ENCODE measurements at regions not wholly inside any gene's neighbourhood (a gene's known extent, or its start where the extent isn't known, plus 50 kb on each side); places are given as distances from the start of the nearest gene placed in this dataset.
"Not testable (repeated sequence)": the region's sequence is repeated elsewhere in the genome, so short reads cannot be mapped to it uniquely, and the experiment has no call there.

- no peak for DNase-seq (ENCODE audit: low read depth in 2 of 2)
- no peak overlapping the region for H3K4me3 ChIP-seq (replicated peaks in 1 of 2; ENCODE audit: low read depth in 2 of 2, low read length in 2 of 2)
- no peak for TF ChIP-seq CTCF (IDR thresholded peaks at IDR 0.05; ENCODE audit: low read depth, low read length)
Measured at GRCh38 chr12:114815026-114815795, 131.2 kb upstream of the TBX3 start.

- peak; percentile 11 to 35 for DNase-seq (ENCODE audit: low read depth in 2 of 2)
- H3K4me3 ChIP-seq (replicated peaks in 1 of 2; ENCODE audit: low read depth in 2 of 2, low read length in 2 of 2): no peak overlapping the region
- no peak for TF ChIP-seq CTCF (IDR thresholded peaks at IDR 0.05; ENCODE audit: low read depth, low read length)
Measured at GRCh38 chr12:114812858-114813761, 129.1 kb upstream of the TBX3 start.

GRCh38 chr12:114812384-114812783, 128.4 kb upstream of the TBX3 start:
- no peak overlapping the region for H3K4me3 ChIP-seq (replicated peaks in 1 of 2; ENCODE audit: low read depth in 2 of 2, low read length in 2 of 2)
- TF ChIP-seq CTCF (IDR thresholded peaks at IDR 0.05; ENCODE audit: low read depth, low read length): no peak
- no peak for DNase-seq (ENCODE audit: low read depth in 2 of 2)

GRCh38 chr12:114809097-114809496, 125.1 kb upstream of the TBX3 start:
- no peak for DNase-seq (ENCODE audit: low read depth in 2 of 2)
- no peak overlapping the region for H3K4me3 ChIP-seq (replicated peaks in 1 of 2; ENCODE audit: low read depth in 2 of 2, low read length in 2 of 2)
- TF ChIP-seq CTCF (IDR thresholded peaks at IDR 0.05; ENCODE audit: low read depth, low read length): no peak

GRCh38 chr12:114801381-114801780, 117.4 kb upstream of the TBX3 start:
- not testable (repeated sequence) for H3K4me3 ChIP-seq (replicated peaks in 1 of 2; ENCODE audit: low read depth in 2 of 2, low read length in 2 of 2); DNase-seq (ENCODE audit: low read depth in 2 of 2)

GRCh38 chr12:114800566-114800965, 116.6 kb upstream of the TBX3 start:
- not testable (repeated sequence) for H3K4me3 ChIP-seq (replicated peaks in 1 of 2; ENCODE audit: low read depth in 2 of 2, low read length in 2 of 2)
- DNase-seq (ENCODE audit: low read depth in 2 of 2): peak; percentile 15 to 53

- no peak overlapping the region for H3K4me3 ChIP-seq (replicated peaks in 1 of 2; ENCODE audit: low read depth in 2 of 2, low read length in 2 of 2)
- no peak for TF ChIP-seq CTCF (IDR thresholded peaks at IDR 0.05; ENCODE audit: low read depth, low read length)
- DNase-seq (ENCODE audit: low read depth in 2 of 2): peak; percentile 28 to 41
Measured at GRCh38 chr12:114799574-114800487, 115.9 kb upstream of the TBX3 start.
